ENCODE measurements at regions not wholly inside any gene's neighbourhood (a gene's known extent, or its start where the extent isn't known, plus 50 kb on each side); places are given as distances from the start of the nearest gene placed in this dataset.

DNA sequence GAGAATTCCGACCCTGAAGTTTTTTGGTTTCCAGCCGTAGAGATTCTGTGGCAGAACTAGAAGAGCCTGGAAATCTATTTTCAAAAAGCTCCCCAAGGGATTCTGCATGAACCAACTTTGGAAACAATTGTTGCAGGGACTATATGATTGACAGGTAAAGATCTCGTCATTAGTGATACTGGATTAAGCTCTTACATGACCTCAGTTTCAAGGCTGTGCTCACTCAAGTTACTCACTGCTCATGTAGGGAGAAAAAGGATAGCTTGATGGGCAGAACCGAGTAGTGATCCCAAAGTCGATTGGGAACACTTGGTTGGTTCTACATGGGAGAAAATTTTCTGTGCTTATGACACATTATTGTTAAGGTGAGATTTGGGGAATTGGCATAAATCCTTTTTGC is 142.3 kb upstream of the RASGRP1 start:
- TF ChIP-seq YY1 (IDR thresholded peaks at IDR 0.05; ENCODE audit: insufficient read depth, insufficient read length), result no peak
- TF ChIP-seq ZNF274 (IDR thresholded peaks at IDR 0.05; ENCODE audit: low read depth, low read length), result no peak
- no peak for TF ChIP-seq SUZ12 (IDR thresholded peaks at IDR 0.05; ENCODE audit: extremely low read depth, insufficient read depth, insufficient read length)
